Sciatic nerve (tissue), 2 donors: ENCODE measurements at regions not wholly inside any gene's neighbourhood (a gene's known extent, or its start where the extent isn't known, plus 50 kb on each side); places are given as distances from the start of the nearest gene placed in this dataset.
"Not testable (repeated sequence)": the region's sequence is repeated elsewhere in the genome, so short reads cannot be mapped to it uniquely, and the experiment has no call there.

ENCODE experiments used
- ATAC-seq: fragments of 200-7000 bp; cut with Tn5 transposase; one replicate; pipeline ENCODE4 v1.9.1; 2020; ENCODE audit warnings: mild to moderate bottlenecking, moderate library complexity
- DNase-seq: peaks from one replicate; pipeline ENCODE4 v3.0.0-alpha.2; 2020; ENCODE audit warnings: low spot score
- intact Hi-C: fragments of 100-400 bp; cut with DNase I; formaldehyde crosslinking; loops from one replicate; pipeline ENCODE4 v1.14.2; 2022
- donor health status: DM: no; HTN: no; CAD: no.
- donor health status: DM: no; HTN: no; CAD: no.

GRCh38 chr13:47892374-47892773 lies 108.7 kb downstream of the SUCLA2 start:
- intact Hi-C loops, result no loop called here
- DNase-seq, result no peak
- ATAC-seq, result no peak

GRCh38 chr13:47890146-47890814 lies 110.8 kb downstream of the SUCLA2 start:
- intact Hi-C loops, result no loop called here
- ATAC-seq, result no peak

GRCh38 chr13:47886314-47886713 lies 114.8 kb downstream of the SUCLA2 start:
- DNase-seq (no peak), ATAC-seq (no peak)
- intact Hi-C loops, result no loop called here

More at GRCh38 chr13:47890146-47890814, 110.8 kb downstream of the SUCLA2 start:
- DNase-seq, result no peak

- DNase-seq (no peak), ATAC-seq (no peak)
- intact Hi-C loops, result no loop called here
These were observed 125.9 kb downstream of the SUCLA2 start for GRCh38 chr13:47875201-47875600.

- ATAC-seq, DNase-seq, intact Hi-C loops: not testable (repeated sequence)
These were observed 127.1 kb downstream of the SUCLA2 start for GRCh38 chr13:47873987-47874386.

GRCh38 chr13:47873319-47873718 lies 127.8 kb downstream of the SUCLA2 start:
- intact Hi-C loops, DNase-seq, ATAC-seq: not testable (repeated sequence)

GRCh38 chr13:47869776-47870175 lies 131.3 kb downstream of the SUCLA2 start:
- DNase-seq (no peak), ATAC-seq (no peak)
- intact Hi-C loops, result no loop called here

GRCh38 chr13:47865883-47866282 lies 135.2 kb downstream of the SUCLA2 start:
- DNase-seq (no peak), ATAC-seq (no peak)
- intact Hi-C loops, result no loop called here

GRCh38 chr13:47862841-47863240 lies 138.2 kb downstream of the SUCLA2 start:
- no peak for DNase-seq
- intact Hi-C loops, result no loop called here
- ATAC-seq, result no peak

- ATAC-seq, result no peak
- DNase-seq, result no peak
- intact Hi-C loops, result no loop called here
These were observed 141.9 kb downstream of the SUCLA2 start for GRCh38 chr13:47859165-47859564.

- no peak for DNase-seq
- intact Hi-C loops, result no loop called here
- ATAC-seq, result no peak
These were observed 142.7 kb downstream of the SUCLA2 start for GRCh38 chr13:47858042-47859025.

GRCh38 chr13:47853236-47853635 lies 147.8 kb downstream of the SUCLA2 start:
- DNase-seq, result no peak
- intact Hi-C loops, result no loop called here
- no peak for ATAC-seq

GRCh38 chr13:47846886-47847285 lies 154.2 kb downstream of the SUCLA2 start:
- intact Hi-C loops, result no loop called here
- ATAC-seq, result no peak
- no peak for DNase-seq

GRCh38 chr13:47845981-47846380 lies 155.1 kb downstream of the SUCLA2 start:
- no peak for ATAC-seq
- DNase-seq, result no peak
- intact Hi-C loops, result no loop called here

GRCh38 chr13:47843005-47843404 lies 158.1 kb downstream of the SUCLA2 start:
- ATAC-seq (no peak), DNase-seq (no peak)
- intact Hi-C loops, result no loop called here

- no peak for DNase-seq
- intact Hi-C loops, result no loop called here
- no peak for ATAC-seq
These were observed 159.9 kb downstream of the SUCLA2 start for GRCh38 chr13:47841151-47841550.

- DNase-seq (no peak), ATAC-seq (no peak)
- intact Hi-C loops, result no loop called here
These were observed 163.2 kb downstream of the SUCLA2 start for GRCh38 chr13:47837906-47838305.

- ATAC-seq (no peak), DNase-seq (no peak)
- intact Hi-C loops, result no loop called here
These were observed 163.8 kb downstream of the SUCLA2 start for GRCh38 chr13:47837104-47837880.

GRCh38 chr13:47835470-47836228 lies 165.4 kb downstream of the SUCLA2 start:
- intact Hi-C loops, result no loop called here
- no peak for ATAC-seq

More at GRCh38 chr13:47835470-47836228, 165.4 kb downstream of the SUCLA2 start:
- DNase-seq, result no peak
